ENCODE measurements at regions not wholly inside any gene's neighbourhood (a gene's known extent, or its start where the extent isn't known, plus 50 kb on each side); places are given as distances from the start of the nearest gene placed in this dataset.
"Not testable (repeated sequence)": the region's sequence is repeated elsewhere in the genome, so short reads cannot be mapped to it uniquely, and the experiment has no call there.

DNA sequence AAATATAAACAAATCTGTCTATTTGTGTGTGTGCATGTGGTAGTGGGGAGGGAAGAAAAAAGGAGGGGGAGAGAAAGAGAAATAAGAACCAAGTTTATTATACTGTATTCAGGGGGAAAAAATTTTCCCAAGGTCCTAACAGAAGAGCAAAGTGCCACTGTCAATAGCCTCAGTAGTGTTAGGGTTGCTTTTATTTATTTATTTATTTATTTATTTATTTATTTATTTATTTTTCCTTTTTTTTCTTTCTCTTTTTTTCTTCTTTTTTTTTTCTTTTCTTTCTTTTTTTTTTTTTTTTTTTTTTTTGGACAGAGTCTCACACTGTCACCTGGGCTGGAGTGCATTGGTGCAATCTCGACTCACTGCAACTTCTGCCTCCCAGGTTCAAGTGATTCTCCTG is 352.7 kb downstream of the OR4F29 start:
- DNase-seq: not testable (repeated sequence)

GRCh38 chr1:91279-91678 is 360.2 kb downstream of the OR4F29 start:
- DNase-seq: not testable (repeated sequence)

DNA sequence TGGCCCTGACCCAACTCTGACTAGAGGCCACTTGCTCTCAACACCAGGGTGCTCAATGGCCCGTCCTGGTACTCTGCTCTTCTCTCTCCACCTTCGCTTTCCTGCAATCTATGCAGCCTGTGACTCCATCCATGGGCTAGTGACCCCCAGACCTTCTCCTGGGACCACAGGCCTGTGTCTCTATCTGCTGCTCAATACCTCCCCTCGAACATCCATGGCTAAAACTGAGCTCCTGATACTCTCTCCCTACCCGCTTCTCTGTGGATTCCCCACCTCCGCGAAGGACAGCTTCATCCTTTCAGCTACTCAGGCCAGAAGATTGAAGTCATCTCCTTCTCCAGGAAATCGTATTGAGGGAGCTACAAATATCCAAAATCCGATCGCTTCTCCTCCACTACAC is 363.4 kb downstream of the OR4F29 start:
- not testable (repeated sequence) for DNase-seq

DNA sequence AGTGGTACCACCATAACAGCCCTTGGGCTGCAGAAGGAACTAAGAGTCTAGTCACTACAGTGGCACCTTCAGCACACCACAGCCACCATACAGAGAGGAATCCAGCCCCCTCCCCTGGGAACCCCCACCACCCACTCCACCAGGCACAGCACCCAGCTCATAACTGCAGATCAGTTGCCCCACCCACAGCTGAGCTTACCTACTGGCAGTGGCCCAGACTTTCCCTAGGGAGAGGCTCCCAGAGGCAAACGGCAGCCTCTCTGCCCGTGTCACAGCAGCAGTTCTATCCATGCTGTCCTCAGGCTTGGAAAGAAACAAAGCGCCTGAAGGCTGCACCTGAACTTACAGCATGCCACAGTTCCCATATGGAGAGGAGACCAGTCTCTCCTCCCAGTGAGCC is 372.3 kb downstream of the OR4F29 start:
- DNase-seq: not testable (repeated sequence)

- not testable (repeated sequence) for DNase-seq
These were observed 386.4 kb downstream of the OR4F29 start, which contains the start of gene OR4F5 for GRCh38 chr1:65119-65518. Gene OR4F5, plus strand, starts transcription at chr1:65419.

DNA sequence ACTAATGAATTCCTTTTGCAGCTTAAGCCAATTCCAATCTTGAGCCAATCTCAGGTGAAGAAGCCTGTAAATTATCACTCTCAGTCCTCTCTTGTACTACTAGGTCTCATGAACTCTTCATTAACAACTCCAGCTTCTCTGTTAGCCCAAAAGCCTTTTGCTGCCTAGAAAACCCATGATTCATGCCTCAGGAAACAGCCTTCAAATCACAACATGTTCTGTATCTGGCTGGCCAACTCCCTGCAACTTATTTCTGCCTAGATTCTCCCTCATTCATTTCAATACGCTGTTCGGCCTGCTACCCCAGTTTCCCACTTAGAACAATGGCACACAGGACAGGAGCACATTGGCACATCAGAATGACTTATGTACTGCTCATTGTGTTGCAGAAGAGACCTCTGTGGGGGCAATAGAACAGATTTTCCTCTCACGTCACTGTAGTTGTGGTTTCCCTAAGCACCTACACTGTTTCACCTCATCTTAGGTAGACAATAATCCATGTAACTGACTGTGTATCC is 395.4 kb downstream of the OR4F29 start:
- DNase-seq: not testable (repeated sequence)

DNA sequence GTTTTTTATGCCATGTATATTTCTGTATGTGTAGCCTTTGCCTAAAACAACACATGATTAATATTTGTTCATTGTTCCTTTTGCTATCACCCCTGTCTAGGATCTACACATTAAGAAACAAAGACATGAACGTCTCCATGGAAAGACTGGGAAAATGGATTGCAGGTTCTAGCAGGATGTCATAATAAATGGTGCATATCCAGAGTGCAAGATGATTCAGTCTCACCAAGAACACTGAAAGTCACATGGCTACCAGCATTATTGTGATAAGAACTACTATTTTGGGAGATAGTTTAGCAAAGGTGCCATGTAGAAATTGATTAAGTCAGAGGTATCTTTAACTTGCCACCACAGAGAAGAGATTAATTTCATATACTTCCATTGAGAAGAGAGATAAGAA is 398.3 kb downstream of the OR4F29 start:
- not testable (repeated sequence) for DNase-seq

DNA sequence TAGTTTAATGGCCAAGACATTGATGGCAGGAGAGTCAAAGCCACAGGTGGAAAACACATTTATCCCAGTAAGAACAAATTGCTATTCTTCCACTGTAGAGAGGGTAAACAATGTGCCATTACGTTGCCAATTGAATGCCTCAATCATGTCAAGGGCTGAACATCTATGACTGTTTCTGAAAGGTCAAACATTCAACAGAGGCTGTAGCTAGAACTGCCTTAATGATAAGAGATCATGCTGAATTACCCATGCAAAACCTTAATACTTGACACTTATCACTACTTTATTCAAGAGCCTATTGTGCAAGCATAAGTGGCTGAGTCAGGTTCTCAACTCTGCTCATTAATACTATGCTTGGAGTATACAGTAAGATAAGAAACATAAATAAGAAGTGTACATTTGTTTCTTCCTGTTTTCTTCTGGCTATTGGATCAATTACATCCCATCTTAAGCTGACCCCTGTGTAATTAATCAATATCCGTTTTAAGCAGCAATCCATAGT is 409.5 kb downstream of the OR4F29 start:
- not testable (repeated sequence) for DNase-seq

DNA sequence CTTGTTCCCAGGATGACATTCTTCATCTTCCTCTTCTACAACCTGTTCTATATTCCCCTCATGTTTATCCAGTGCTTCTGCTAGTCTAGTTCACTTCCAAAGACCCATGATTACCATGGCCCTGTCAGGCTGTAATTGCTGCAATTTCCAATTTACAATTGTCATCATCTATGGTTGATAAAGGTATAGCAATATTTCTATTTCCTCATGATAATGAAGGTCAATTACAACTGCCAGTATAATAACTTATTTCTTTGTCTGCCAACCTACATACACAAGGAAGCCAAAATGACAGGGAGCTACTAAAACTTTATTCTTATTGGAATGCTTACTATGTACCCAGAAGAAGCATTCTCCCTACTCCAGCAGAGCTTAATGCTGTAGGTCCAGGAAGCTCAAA is 410.3 kb downstream of the OR4F29 start:
- DNase-seq: not testable (repeated sequence)

GRCh38 chr1:29183-29582 is 422.3 kb downstream of the OR4F29 start:
- not testable (repeated sequence) for DNase-seq

DNA sequence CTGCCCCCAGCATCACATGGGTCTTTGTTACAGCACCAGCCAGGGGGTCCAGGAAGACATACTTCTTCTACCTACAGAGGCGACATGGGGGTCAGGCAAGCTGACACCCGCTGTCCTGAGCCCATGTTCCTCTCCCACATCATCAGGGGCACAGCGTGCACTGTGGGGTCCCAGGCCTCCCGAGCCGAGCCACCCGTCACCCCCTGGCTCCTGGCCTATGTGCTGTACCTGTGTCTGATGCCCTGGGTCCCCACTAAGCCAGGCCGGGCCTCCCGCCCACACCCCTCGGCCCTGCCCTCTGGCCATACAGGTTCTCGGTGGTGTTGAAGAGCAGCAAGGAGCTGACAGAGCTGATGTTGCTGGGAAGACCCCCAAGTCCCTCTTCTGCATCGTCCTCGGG is 434.2 kb downstream of the OR4F29 start:
- not testable (repeated sequence) for DNase-seq

- not testable (repeated sequence) for DNase-seq
These were observed 435.5 kb downstream of the OR4F29 start for GRCh38 chr1:16025-16424.

GRCh38 chr1:9941-10717 is 441.3 kb downstream of the OR4F29 start:
- DNase-seq: not testable (repeated sequence)

All from islet precursor cell (in vitro differentiated cells).